GM23338 (cell line): ENCODE measurements at regions not wholly inside any gene's neighbourhood (a gene's known extent, or its start where the extent isn't known, plus 50 kb on each side); places are given as distances from the start of the nearest gene placed in this dataset.

Experiments
- EZH2 ChIP-seq: fragments of 200-600 bp; sonication (generic); IDR thresholded peaks from one replicate; pipeline ENCODE4 v1.8.0; 2017; ENCODE audit warnings: antibody characterized with exemption, mild to moderate bottlenecking, low read depth; ENCODE audit not compliant: unreplicated experiment
- EZH2phosphoT487 ChIP-seq: fragments of 200-600 bp; sonication (generic); IDR thresholded peaks from one replicate; pipeline ENCODE4 v1.8.1; 2018; ENCODE audit warnings: antibody characterized with exemption; ENCODE audit not compliant: unreplicated experiment
- TF ChIP-seq, protein P1 (sequence below), 2 experiments: fragments of 200-600 bp in 1 of 2; sonication (generic) in 1 of 2; conservative IDR thresholded peaks; 2 replicates each; pipeline versions ENCODE4 v1.5.1 to v1.6.1; 2016 to 2017; ENCODE audit warnings: antibody characterized with exemption in 2 of 2, low read depth in 2 of 2, mild to moderate bottlenecking in 2 of 2, moderate library complexity in 1 of 2

DNA sequence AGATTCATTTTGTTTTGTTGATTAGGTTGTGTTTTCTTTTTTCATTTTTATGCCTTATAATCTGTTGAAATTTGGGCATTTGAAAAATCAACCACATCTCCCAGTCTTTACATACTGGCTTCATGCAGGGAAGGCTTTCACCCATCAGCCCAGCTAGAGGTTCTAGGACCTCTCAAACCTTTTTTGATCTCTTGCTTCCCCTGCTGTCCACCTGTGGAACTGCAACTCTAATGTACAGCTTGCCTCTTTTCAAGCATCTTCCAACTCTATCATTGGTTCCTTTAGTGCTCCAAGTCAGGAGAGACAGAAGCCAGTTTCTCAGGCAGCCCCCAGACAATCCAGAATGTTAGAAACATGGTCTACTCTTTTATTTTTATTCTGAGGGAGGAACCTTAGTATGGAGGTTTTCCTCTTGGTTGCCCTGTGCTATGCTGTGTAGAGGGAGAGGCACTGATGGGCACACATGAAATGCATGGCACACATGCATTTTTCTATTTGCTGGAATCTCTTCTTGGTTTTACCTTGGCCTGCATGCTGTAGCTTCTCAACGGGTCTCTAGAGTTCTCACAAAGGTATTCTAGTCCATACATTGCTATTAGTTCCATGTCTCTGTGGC is 107.2 kb upstream of the L3MBTL4 start:
- TF ChIP-seq EZH2 (no peak), EZH2phosphoT487 (no peak)
- TF ChIP-seq, protein P1, sequence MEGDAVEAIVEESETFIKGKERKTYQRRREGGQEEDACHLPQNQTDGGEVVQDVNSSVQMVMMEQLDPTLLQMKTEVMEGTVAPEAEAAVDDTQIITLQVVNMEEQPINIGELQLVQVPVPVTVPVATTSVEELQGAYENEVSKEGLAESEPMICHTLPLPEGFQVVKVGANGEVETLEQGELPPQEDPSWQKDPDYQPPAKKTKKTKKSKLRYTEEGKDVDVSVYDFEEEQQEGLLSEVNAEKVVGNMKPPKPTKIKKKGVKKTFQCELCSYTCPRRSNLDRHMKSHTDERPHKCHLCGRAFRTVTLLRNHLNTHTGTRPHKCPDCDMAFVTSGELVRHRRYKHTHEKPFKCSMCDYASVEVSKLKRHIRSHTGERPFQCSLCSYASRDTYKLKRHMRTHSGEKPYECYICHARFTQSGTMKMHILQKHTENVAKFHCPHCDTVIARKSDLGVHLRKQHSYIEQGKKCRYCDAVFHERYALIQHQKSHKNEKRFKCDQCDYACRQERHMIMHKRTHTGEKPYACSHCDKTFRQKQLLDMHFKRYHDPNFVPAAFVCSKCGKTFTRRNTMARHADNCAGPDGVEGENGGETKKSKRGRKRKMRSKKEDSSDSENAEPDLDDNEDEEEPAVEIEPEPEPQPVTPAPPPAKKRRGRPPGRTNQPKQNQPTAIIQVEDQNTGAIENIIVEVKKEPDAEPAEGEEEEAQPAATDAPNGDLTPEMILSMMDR (conservative IDR thresholded peaks at IDR 0.05; ENCODE audit: low read depth in 2 of 2), result peak; percentile 84 to 89
